IPS-18a (cell line): ENCODE measurements at regions not wholly inside any gene's neighbourhood (a gene's known extent, or its start where the extent isn't known, plus 50 kb on each side); places are given as distances from the start of the nearest gene placed in this dataset.

Experiments
- H3K27ac ChIP-seq: one replicate; pipeline ENCODE4 v1.5.1; 2013; ENCODE audit warnings: low read length
- H3K27me3 ChIP-seq: one replicate; pipeline ENCODE4 v1.6.1; 2013; ENCODE audit warnings: mild to moderate bottlenecking, low read length; ENCODE audit not compliant: control insufficient read depth, insufficient read depth
- H3K36me3 ChIP-seq: one replicate; pipeline ENCODE4 v1.6.1; 2013; ENCODE audit warnings: low read depth, low read length; ENCODE audit not compliant: control insufficient read depth
- H3K4me1 ChIP-seq: one replicate; pipeline ENCODE4 v1.6.1; 2013; ENCODE audit warnings: low read depth, low read length; ENCODE audit not compliant: control insufficient read depth
- H3K4me3 ChIP-seq: one replicate; pipeline ENCODE4 v1.5.1; 2013; ENCODE audit warnings: low read length
- H3K9ac ChIP-seq: one replicate; pipeline ENCODE4 v1.6.1; 2013; ENCODE audit warnings: mild to moderate bottlenecking, low read length, moderate library complexity
- H3K9me3 ChIP-seq: one replicate; pipeline ENCODE4 v1.6.1; 2013; ENCODE audit warnings: low read depth, low read length; ENCODE audit not compliant: control insufficient read depth

GRCh38 chr3:144237351-144237750 lies 265.7 kb downstream of the DIPK2A start:
- Histone ChIP-seq H3K27ac (no peak overlapping the region), H3K4me1 (no peaks in the 10 kb centered on the region), H3K9me3 (no peaks in the 10 kb centered on the region), H3K27me3 (no peaks in the 10 kb centered on the region), H3K4me3 (no peak overlapping the region), H3K36me3 (no peaks in the 10 kb centered on the region), H3K9ac (no peak overlapping the region)

- no peak overlapping the region for H3K9ac ChIP-seq
- H3K9me3 ChIP-seq = no peaks in the 10 kb centered on the region
- no peaks in the 10 kb centered on the region for H3K27me3 ChIP-seq
- no peaks in the 10 kb centered on the region for H3K4me1 ChIP-seq
- H3K36me3 ChIP-seq = no peaks in the 10 kb centered on the region
- no peak overlapping the region for H3K27ac ChIP-seq
- no peak overlapping the region for H3K4me3 ChIP-seq
Measured at GRCh38 chr3:144241404-144241803, 269.8 kb downstream of the DIPK2A start.

- no peaks in the 10 kb centered on the region for H3K4me1 ChIP-seq
- no peaks in the 10 kb centered on the region for H3K36me3 ChIP-seq
- H3K27me3 ChIP-seq = no peaks in the 10 kb centered on the region
- H3K4me3 ChIP-seq = no peak overlapping the region
- no peaks in the 10 kb centered on the region for H3K9me3 ChIP-seq
- no peak overlapping the region for H3K27ac ChIP-seq
- H3K9ac ChIP-seq = no peak overlapping the region
Measured at GRCh38 chr3:144242747-144243146, 271.1 kb downstream of the DIPK2A start.

- H3K4me1 ChIP-seq = no peaks in the 10 kb centered on the region
- H3K36me3 ChIP-seq = no peaks in the 10 kb centered on the region
- H3K9ac ChIP-seq = no peak overlapping the region
- H3K27ac ChIP-seq = no peak overlapping the region
- H3K4me3 ChIP-seq = no peak overlapping the region
- no peaks in the 10 kb centered on the region for H3K9me3 ChIP-seq
- no peaks in the 10 kb centered on the region for H3K27me3 ChIP-seq
Measured at GRCh38 chr3:144244662-144245061, 273.0 kb downstream of the DIPK2A start.

- no peak overlapping the region for H3K27ac ChIP-seq
- H3K9me3 ChIP-seq = no peaks in the 10 kb centered on the region
- no peaks in the 10 kb centered on the region for H3K36me3 ChIP-seq
- no peak overlapping the region for H3K4me3 ChIP-seq
- H3K27me3 ChIP-seq = no peaks in the 10 kb centered on the region
- H3K4me1 ChIP-seq = peaks cover 2% of the 10 kb centered on the region
- H3K9ac ChIP-seq = no peak overlapping the region
Measured at GRCh38 chr3:144252896-144253295, 281.3 kb downstream of the DIPK2A start.

GRCh38 chr3:144257381-144257780 lies 285.8 kb downstream of the DIPK2A start:
- Histone ChIP-seq H3K27me3 (no peaks in the 10 kb centered on the region), H3K4me1 (peaks cover 2% of the 10 kb centered on the region), H3K9ac (no peak overlapping the region), H3K36me3 (no peaks in the 10 kb centered on the region), H3K9me3 (no peaks in the 10 kb centered on the region), H3K27ac (no peak overlapping the region), H3K4me3 (no peak overlapping the region)

GRCh38 chr3:144259267-144259666 lies 287.6 kb downstream of the DIPK2A start:
- Histone ChIP-seq H3K9ac (no peak overlapping the region), H3K4me3 (no peak overlapping the region), H3K9me3 (no peaks in the 10 kb centered on the region), H3K27ac (no peak overlapping the region), H3K27me3 (no peaks in the 10 kb centered on the region), H3K36me3 (no peaks in the 10 kb centered on the region), H3K4me1 (peaks cover 2% of the 10 kb centered on the region)

GRCh38 chr3:144263706-144264105 lies 292.1 kb downstream of the DIPK2A start:
- no peaks in the 10 kb centered on the region for H3K9me3 ChIP-seq
- no peaks in the 10 kb centered on the region for H3K36me3 ChIP-seq
- no peak overlapping the region for H3K4me3 ChIP-seq
- H3K27me3 ChIP-seq = no peaks in the 10 kb centered on the region
- H3K9ac ChIP-seq = no peak overlapping the region
- no peak overlapping the region for H3K27ac ChIP-seq
- no peaks in the 10 kb centered on the region for H3K4me1 ChIP-seq

GRCh38 chr3:144264350-144264749 lies 292.7 kb downstream of the DIPK2A start:
- H3K9me3 ChIP-seq = no peaks in the 10 kb centered on the region
- H3K4me1 ChIP-seq = no peaks in the 10 kb centered on the region
- H3K4me3 ChIP-seq = no peak overlapping the region
- no peak overlapping the region for H3K9ac ChIP-seq
- H3K36me3 ChIP-seq = no peaks in the 10 kb centered on the region
- H3K27ac ChIP-seq = no peak overlapping the region
- no peaks in the 10 kb centered on the region for H3K27me3 ChIP-seq

- Histone ChIP-seq H3K36me3 (no peaks in the 10 kb centered on the region), H3K4me1 (no peaks in the 10 kb centered on the region), H3K9me3 (no peaks in the 10 kb centered on the region), H3K27me3 (no peaks in the 10 kb centered on the region), H3K4me3 (no peak overlapping the region), H3K9ac (no peak overlapping the region), H3K27ac (no peak overlapping the region)
Measured at GRCh38 chr3:144264794-144265193, 293.2 kb downstream of the DIPK2A start.

GRCh38 chr3:144265542-144266100 lies 294.0 kb downstream of the DIPK2A start:
- Histone ChIP-seq H3K9me3 (no peaks in the 10 kb centered on the region), H3K4me3 (no peak overlapping the region), H3K4me1 (no peaks in the 10 kb centered on the region), H3K36me3 (no peaks in the 10 kb centered on the region), H3K27ac (no peak overlapping the region), H3K9ac (no peak overlapping the region), H3K27me3 (no peaks in the 10 kb centered on the region)

- no peak overlapping the region for H3K9ac ChIP-seq
- no peak overlapping the region for H3K27ac ChIP-seq
- no peaks in the 10 kb centered on the region for H3K27me3 ChIP-seq
- no peaks in the 10 kb centered on the region for H3K36me3 ChIP-seq
- no peak overlapping the region for H3K4me3 ChIP-seq
- H3K4me1 ChIP-seq = no peaks in the 10 kb centered on the region
- no peaks in the 10 kb centered on the region for H3K9me3 ChIP-seq
Measured at GRCh38 chr3:144270100-144270499, 298.5 kb downstream of the DIPK2A start.
